Activated CD4-positive, alpha-beta T cell treated with anti-CD3 and anti-CD28 coated beads for 48 hours (primary cell): ENCODE measurements at regions not wholly inside any gene's neighbourhood (a gene's known extent, or its start where the extent isn't known, plus 50 kb on each side); places are given as distances from the start of the nearest gene placed in this dataset.
A peak's percentile ranks its signal among the peaks of the same experiment; 100 is the strongest.

Experiments used
- DNase-seq: peaks from one replicate; pipeline ENCODE4 v3.0.0-alpha.2; 2020

- no peak for DNase-seq
Measured at GRCh38 chr15:77557564-77557963, 75.1 kb downstream of the LINGO1 start.

- no peak for DNase-seq
Measured at GRCh38 chr15:77557144-77557543, 75.6 kb downstream of the LINGO1 start.

GRCh38 chr15:77556622-77557021 lies 76.1 kb downstream of the LINGO1 start:
- no peak for DNase-seq

- no peak for DNase-seq
Measured at GRCh38 chr15:77555232-77555631, 77.5 kb downstream of the LINGO1 start.

- DNase-seq, result no peak
Measured at GRCh38 chr15:77554306-77555080, 78.2 kb downstream of the LINGO1 start.

GRCh38 chr15:77553695-77554094 lies 79.0 kb downstream of the LINGO1 start:
- DNase-seq, result no peak

GRCh38 chr15:77553257-77553656 lies 79.5 kb downstream of the LINGO1 start:
- DNase-seq, result no peak

- no peak for DNase-seq
Measured at GRCh38 chr15:77552066-77552465, 80.6 kb downstream of the LINGO1 start.

- no peak for DNase-seq
Measured at GRCh38 chr15:77550301-77551251, 82.1 kb downstream of the LINGO1 start.

GRCh38 chr15:77549576-77550288 lies 83.0 kb downstream of the LINGO1 start:
- DNase-seq, result no peak

GRCh38 chr15:77548589-77549557 lies 83.8 kb downstream of the LINGO1 start:
- no peak for DNase-seq

GRCh38 chr15:77547801-77548588 lies 84.7 kb downstream of the LINGO1 start:
- no peak for DNase-seq

GRCh38 chr15:77546870-77547269 lies 85.8 kb downstream of the LINGO1 start:
- DNase-seq, result no peak

- no peak for DNase-seq
Measured at GRCh38 chr15:77546050-77546501, 86.6 kb downstream of the LINGO1 start.

GRCh38 chr15:77545058-77545457 lies 87.7 kb downstream of the LINGO1 start:
- DNase-seq, result no peak

GRCh38 chr15:77544162-77544561 lies 88.5 kb downstream of the LINGO1 start:
- no peak for DNase-seq

- DNase-seq, result peak; percentile 84
Measured at GRCh38 chr15:77543159-77543882, 89.4 kb downstream of the LINGO1 start.

- DNase-seq, result no peak
Measured at GRCh38 chr15:77542491-77543001, 90.2 kb downstream of the LINGO1 start.

- DNase-seq, result no peak
Measured at GRCh38 chr15:77541421-77542181, 91.1 kb downstream of the LINGO1 start.
